B cell (primary cell): ENCODE measurements at regions not wholly inside any gene's neighbourhood (a gene's known extent, or its start where the extent isn't known, plus 50 kb on each side); places are given as distances from the start of the nearest gene placed in this dataset.

Source experiments
- EZH2 ChIP-seq: IDR thresholded peaks from 2 replicates; pipeline ENCODE4 v1.6.1; 2012; ENCODE audit warnings: borderline replicate concordance, low read depth, mild to moderate bottlenecking, moderate library complexity, low read length; ENCODE audit not compliant: insufficient read depth, poor library complexity, severe bottlenecking
- TF ChIP-seq, protein P1 (sequence below): fragments of 200-600 bp; IDR thresholded peaks from one replicate; pipeline ENCODE4 v1.8.0; 2022; ENCODE audit warnings: antibody characterized with exemption, mild to moderate bottlenecking

DNA sequence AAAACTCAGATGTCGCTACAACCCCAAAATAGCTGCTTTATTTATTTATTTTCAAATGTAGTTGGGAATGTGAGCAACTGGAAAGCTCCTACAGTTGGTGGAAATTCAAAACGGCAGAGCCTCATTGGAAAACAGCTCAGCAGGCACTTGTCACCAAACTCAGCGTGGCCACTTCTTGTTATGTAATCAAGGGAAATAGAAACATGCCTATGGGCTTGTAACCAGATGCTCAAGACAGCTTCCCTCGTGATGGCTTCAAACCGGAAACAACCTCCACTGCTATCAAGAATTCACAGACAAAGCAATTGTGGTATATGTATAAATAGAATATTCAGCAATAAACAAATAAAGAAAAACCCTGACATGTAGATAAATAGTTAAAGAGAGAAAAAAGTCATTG is 627.8 kb upstream of the SLC10A2 start:
- TF ChIP-seq, protein P1, sequence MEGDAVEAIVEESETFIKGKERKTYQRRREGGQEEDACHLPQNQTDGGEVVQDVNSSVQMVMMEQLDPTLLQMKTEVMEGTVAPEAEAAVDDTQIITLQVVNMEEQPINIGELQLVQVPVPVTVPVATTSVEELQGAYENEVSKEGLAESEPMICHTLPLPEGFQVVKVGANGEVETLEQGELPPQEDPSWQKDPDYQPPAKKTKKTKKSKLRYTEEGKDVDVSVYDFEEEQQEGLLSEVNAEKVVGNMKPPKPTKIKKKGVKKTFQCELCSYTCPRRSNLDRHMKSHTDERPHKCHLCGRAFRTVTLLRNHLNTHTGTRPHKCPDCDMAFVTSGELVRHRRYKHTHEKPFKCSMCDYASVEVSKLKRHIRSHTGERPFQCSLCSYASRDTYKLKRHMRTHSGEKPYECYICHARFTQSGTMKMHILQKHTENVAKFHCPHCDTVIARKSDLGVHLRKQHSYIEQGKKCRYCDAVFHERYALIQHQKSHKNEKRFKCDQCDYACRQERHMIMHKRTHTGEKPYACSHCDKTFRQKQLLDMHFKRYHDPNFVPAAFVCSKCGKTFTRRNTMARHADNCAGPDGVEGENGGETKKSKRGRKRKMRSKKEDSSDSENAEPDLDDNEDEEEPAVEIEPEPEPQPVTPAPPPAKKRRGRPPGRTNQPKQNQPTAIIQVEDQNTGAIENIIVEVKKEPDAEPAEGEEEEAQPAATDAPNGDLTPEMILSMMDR, result no peak
- no peak for TF ChIP-seq EZH2
